ENCODE measurements at regions not wholly inside any gene's neighbourhood (a gene's known extent, or its start where the extent isn't known, plus 50 kb on each side); places are given as distances from the start of the nearest gene placed in this dataset.

DNA sequence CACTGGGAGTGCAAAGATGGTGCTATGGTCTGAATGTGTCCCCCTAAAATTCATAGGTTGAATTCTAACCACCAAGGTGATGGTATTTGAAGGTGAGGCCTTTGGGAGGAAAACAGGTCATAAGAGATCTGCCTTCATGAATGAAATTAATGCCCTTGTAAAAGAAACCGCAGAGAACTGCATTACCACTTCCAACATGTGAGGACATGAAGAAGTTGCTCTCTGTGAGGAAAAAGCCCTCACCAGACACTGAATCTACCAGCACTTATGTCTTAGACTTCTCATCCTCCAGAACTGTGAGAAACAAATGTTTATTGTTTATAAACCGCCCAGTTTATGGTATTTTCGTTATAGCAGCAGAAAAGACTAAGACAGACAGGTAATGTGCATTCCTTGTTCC lies 224.7 kb upstream of the C1orf87 start:
- TF ChIP-seq POLR2A (IDR thresholded peaks at IDR 0.05): no peak
- TF ChIP-seq, protein P1, sequence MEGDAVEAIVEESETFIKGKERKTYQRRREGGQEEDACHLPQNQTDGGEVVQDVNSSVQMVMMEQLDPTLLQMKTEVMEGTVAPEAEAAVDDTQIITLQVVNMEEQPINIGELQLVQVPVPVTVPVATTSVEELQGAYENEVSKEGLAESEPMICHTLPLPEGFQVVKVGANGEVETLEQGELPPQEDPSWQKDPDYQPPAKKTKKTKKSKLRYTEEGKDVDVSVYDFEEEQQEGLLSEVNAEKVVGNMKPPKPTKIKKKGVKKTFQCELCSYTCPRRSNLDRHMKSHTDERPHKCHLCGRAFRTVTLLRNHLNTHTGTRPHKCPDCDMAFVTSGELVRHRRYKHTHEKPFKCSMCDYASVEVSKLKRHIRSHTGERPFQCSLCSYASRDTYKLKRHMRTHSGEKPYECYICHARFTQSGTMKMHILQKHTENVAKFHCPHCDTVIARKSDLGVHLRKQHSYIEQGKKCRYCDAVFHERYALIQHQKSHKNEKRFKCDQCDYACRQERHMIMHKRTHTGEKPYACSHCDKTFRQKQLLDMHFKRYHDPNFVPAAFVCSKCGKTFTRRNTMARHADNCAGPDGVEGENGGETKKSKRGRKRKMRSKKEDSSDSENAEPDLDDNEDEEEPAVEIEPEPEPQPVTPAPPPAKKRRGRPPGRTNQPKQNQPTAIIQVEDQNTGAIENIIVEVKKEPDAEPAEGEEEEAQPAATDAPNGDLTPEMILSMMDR (IDR thresholded peaks at IDR 0.05): no peak

Measured in breast epithelium (tissue), 3 donors.